ENCODE measurements at regions not wholly inside any gene's neighbourhood (a gene's known extent, or its start where the extent isn't known, plus 50 kb on each side); places are given as distances from the start of the nearest gene placed in this dataset.
"Not testable (repeated sequence)": the region's sequence is repeated elsewhere in the genome, so short reads cannot be mapped to it uniquely, and the experiment has no call there.

- H3K27me3 ChIP-seq (ENCODE audit: control insufficient read depth, insufficient read depth, low read length) = no peaks in the 10 kb centered on the region
- H3K9ac ChIP-seq (ENCODE audit: low read depth, low read length) = no peak overlapping the region
- no peaks in the 10 kb centered on the region for H3K36me3 ChIP-seq (ENCODE audit: insufficient read depth, low read length)
- peaks cover 5% of the 10 kb centered on the region for H3K4me1 ChIP-seq (ENCODE audit: control insufficient read depth, insufficient read depth, low read length)
- H3K9me3 ChIP-seq (replicated peaks; ENCODE audit: low read length) = no peaks in the 10 kb centered on the region
- no peak overlapping the region for H3K4me3 ChIP-seq (ENCODE audit: low read length)
- H3K4me2 ChIP-seq (ENCODE audit: low read length) = no peak overlapping the region
Observed at GRCh38 chr6:88454658-88455057, 288.5 kb upstream of the CNR1 start.

- no peak overlapping the region for H3K4me3 ChIP-seq (ENCODE audit: low read length)
- H3K9ac ChIP-seq (ENCODE audit: low read depth, low read length) = no peak overlapping the region
- peaks cover 8% of the 10 kb centered on the region for H3K4me1 ChIP-seq (ENCODE audit: control insufficient read depth, insufficient read depth, low read length)
- no peaks in the 10 kb centered on the region for H3K36me3 ChIP-seq (ENCODE audit: insufficient read depth, low read length)
- H3K9me3 ChIP-seq (replicated peaks; ENCODE audit: low read length) = no peaks in the 10 kb centered on the region
- H3K27me3 ChIP-seq (ENCODE audit: control insufficient read depth, insufficient read depth, low read length) = no peaks in the 10 kb centered on the region
- H3K4me2 ChIP-seq (ENCODE audit: low read length) = no peak overlapping the region
Observed at GRCh38 chr6:88449770-88450169, 283.6 kb upstream of the CNR1 start.

DNA sequence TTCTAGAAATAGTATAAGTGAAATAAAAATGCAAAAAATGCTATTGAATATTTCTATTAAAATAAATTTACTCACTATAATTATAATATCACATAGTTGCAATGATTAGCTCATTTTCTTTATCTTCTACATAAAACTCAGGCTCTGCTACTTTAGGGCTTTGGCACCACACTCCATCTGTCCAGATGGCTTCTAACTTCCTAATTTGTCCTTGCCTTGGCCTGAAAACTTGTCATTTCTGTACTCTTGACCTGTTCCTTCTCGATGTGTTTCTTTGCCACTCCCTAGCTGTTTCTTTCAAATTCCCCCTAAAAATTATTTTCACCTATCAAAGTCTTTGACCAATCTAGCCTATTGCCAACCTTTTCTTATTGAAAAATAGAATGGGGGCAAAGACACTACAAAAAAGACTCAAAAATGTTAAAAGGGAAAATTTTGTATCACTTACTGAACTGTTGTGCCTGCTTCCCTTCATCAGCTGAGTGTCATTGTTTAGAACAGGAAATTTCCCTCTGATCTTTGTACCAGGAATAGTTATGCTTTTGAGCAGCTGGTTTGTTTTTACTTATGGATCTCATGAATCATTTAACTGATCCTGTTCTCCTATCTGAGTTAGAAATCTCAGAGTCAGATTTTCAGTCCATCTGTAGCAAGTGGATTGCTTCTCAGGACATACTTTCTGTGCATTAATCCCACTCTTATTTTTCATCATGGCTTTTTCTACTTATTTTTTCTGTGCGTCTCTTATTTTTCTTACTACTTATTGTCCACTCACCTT is 279.2 kb upstream of the CNR1 start:
- no peak overlapping the region for H3K4me2 ChIP-seq (ENCODE audit: low read length)
- no peaks in the 10 kb centered on the region for H3K36me3 ChIP-seq (ENCODE audit: insufficient read depth, low read length)
- no peak overlapping the region for H3K9ac ChIP-seq (ENCODE audit: low read depth, low read length)
- H3K4me1 ChIP-seq (ENCODE audit: control insufficient read depth, insufficient read depth, low read length) = peaks cover 4% of the 10 kb centered on the region
- H3K9me3 ChIP-seq (replicated peaks; ENCODE audit: low read length) = no peaks in the 10 kb centered on the region
- no peak overlapping the region for H3K4me3 ChIP-seq (ENCODE audit: low read length)
- no peaks in the 10 kb centered on the region for H3K27me3 ChIP-seq (ENCODE audit: control insufficient read depth, insufficient read depth, low read length)

DNA sequence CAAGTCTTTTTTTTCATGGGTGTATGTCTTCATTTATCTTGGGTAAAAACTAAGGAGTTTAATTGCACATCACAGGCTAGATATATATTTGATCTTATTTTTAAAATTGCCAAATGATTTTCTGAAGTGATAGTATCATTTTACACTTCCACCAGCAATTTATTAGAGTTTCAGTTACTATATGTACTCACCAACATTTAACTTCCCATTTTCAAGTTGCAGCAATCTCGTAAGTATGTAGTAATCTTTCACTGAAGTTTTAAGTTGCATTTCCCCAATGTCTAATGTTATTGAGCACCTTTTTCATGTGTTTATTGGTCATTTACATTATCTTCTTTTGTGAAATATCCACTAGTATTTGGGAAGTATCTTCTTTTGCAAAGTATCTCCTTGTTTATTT is 277.4 kb upstream of the CNR1 start:
- Histone ChIP-seq H3K4me3 (ENCODE audit: low read length) (no peak overlapping the region), H3K9ac (ENCODE audit: low read depth, low read length) (no peak overlapping the region), H3K4me2 (ENCODE audit: low read length) (no peak overlapping the region), H3K27me3 (ENCODE audit: control insufficient read depth, insufficient read depth, low read length) (no peaks in the 10 kb centered on the region), H3K9me3 (replicated peaks; ENCODE audit: low read length) (no peaks in the 10 kb centered on the region), H3K36me3 (ENCODE audit: insufficient read depth, low read length) (no peaks in the 10 kb centered on the region), H3K4me1 (ENCODE audit: control insufficient read depth, insufficient read depth, low read length) (peaks cover 4% of the 10 kb centered on the region)

DNA sequence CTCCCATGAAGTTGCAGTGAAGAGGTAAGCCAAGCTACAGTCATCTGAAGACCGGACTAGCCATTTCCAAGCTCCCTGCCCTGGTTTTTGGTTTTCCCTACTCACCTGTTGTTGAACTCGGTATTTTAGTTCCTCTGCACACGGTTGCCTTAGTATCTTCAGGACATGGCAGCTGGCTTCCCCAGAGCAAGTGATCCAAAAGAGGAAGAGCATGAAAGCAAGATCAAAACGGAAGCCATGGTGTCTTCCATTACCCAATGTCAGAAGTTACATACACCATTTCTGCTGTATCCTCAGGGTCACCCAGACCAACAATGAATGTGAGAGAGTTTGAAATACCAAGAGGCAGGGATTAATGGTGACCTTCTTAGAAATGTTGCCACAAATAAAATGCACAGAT is 276.6 kb upstream of the CNR1 start:
- peaks cover 4% of the 10 kb centered on the region for H3K4me1 ChIP-seq (ENCODE audit: control insufficient read depth, insufficient read depth, low read length)
- H3K9me3 ChIP-seq (replicated peaks; ENCODE audit: low read length) = no peaks in the 10 kb centered on the region
- H3K27me3 ChIP-seq (ENCODE audit: control insufficient read depth, insufficient read depth, low read length) = no peaks in the 10 kb centered on the region
- H3K4me3 ChIP-seq (ENCODE audit: low read length) = no peak overlapping the region
- H3K4me2 ChIP-seq (ENCODE audit: low read length) = no peak overlapping the region
- H3K36me3 ChIP-seq (ENCODE audit: insufficient read depth, low read length) = no peaks in the 10 kb centered on the region
- no peak overlapping the region for H3K9ac ChIP-seq (ENCODE audit: low read depth, low read length)

- H3K4me3 ChIP-seq (ENCODE audit: low read length) = no peak overlapping the region
- H3K4me1 ChIP-seq (ENCODE audit: control insufficient read depth, insufficient read depth, low read length) = peaks cover 4% of the 10 kb centered on the region
- no peak overlapping the region for H3K4me2 ChIP-seq (ENCODE audit: low read length)
- no peak overlapping the region for H3K9ac ChIP-seq (ENCODE audit: low read depth, low read length)
- H3K27me3 ChIP-seq (ENCODE audit: control insufficient read depth, insufficient read depth, low read length) = no peaks in the 10 kb centered on the region
- H3K9me3 ChIP-seq (replicated peaks; ENCODE audit: low read length) = no peaks in the 10 kb centered on the region
- no peaks in the 10 kb centered on the region for H3K36me3 ChIP-seq (ENCODE audit: insufficient read depth, low read length)
Observed at GRCh38 chr6:88441346-88441745, 275.2 kb upstream of the CNR1 start.

GRCh38 chr6:88428068-88428467 is 261.9 kb upstream of the CNR1 start:
- Histone ChIP-seq H3K4me2 (ENCODE audit: low read length) (no peak overlapping the region), H3K4me3 (ENCODE audit: low read length) (no peak overlapping the region), H3K4me1 (ENCODE audit: control insufficient read depth, insufficient read depth, low read length) (no peaks in the 10 kb centered on the region), H3K27me3 (ENCODE audit: control insufficient read depth, insufficient read depth, low read length) (no peaks in the 10 kb centered on the region), H3K36me3 (ENCODE audit: insufficient read depth, low read length) (no peaks in the 10 kb centered on the region), H3K9me3 (replicated peaks; ENCODE audit: low read length) (no peaks in the 10 kb centered on the region), H3K9ac (ENCODE audit: low read depth, low read length) (no peak overlapping the region)

- Histone ChIP-seq H3K27me3 (ENCODE audit: control insufficient read depth, insufficient read depth, low read length) (no peaks in the 10 kb centered on the region), H3K9ac (ENCODE audit: low read depth, low read length) (no peak overlapping the region), H3K9me3 (replicated peaks; ENCODE audit: low read length) (no peaks in the 10 kb centered on the region), H3K4me3 (ENCODE audit: low read length) (no peak overlapping the region), H3K4me1 (ENCODE audit: control insufficient read depth, insufficient read depth, low read length) (no peaks in the 10 kb centered on the region), H3K36me3 (ENCODE audit: insufficient read depth, low read length) (no peaks in the 10 kb centered on the region), H3K4me2 (ENCODE audit: low read length) (no peak overlapping the region)
Observed at GRCh38 chr6:88426005-88426404, 259.9 kb upstream of the CNR1 start.

DNA sequence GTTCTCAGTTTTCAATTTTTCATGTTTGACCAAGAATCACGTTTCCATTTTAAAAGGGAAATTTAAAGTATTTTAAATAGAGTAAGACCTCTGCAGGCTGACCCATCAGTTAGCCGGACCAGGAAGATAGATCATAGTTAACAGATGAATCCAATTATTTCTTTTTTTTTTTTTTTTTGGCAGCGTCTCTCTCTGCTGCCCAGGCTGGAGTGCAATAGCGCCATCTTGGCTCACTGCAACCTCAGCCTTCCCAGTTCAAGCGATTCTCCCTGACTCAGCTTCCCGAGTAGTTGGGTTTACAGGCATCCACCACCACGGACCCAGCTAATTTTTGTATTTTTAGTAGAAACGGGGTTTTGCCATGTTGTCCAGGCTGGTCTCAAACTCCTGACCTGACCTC is 256.7 kb upstream of the CNR1 start:
- no peaks in the 10 kb centered on the region for H3K36me3 ChIP-seq (ENCODE audit: insufficient read depth, low read length)
- no peaks in the 10 kb centered on the region for H3K4me1 ChIP-seq (ENCODE audit: control insufficient read depth, insufficient read depth, low read length)
- no peak overlapping the region for H3K4me2 ChIP-seq (ENCODE audit: low read length)
- H3K27me3 ChIP-seq (ENCODE audit: control insufficient read depth, insufficient read depth, low read length) = no peaks in the 10 kb centered on the region
- no peak overlapping the region for H3K4me3 ChIP-seq (ENCODE audit: low read length)
- H3K9ac ChIP-seq (ENCODE audit: low read depth, low read length) = no peak overlapping the region
- H3K9me3 ChIP-seq (replicated peaks; ENCODE audit: low read length) = no peaks in the 10 kb centered on the region

GRCh38 chr6:88420967-88421488 is 254.9 kb upstream of the CNR1 start:
- not testable (repeated sequence) for H3K27me3 ChIP-seq (ENCODE audit: control insufficient read depth, insufficient read depth, low read length); H3K9me3 ChIP-seq (replicated peaks; ENCODE audit: low read length); H3K4me3 ChIP-seq (ENCODE audit: low read length); H3K4me1 ChIP-seq (ENCODE audit: control insufficient read depth, insufficient read depth, low read length); H3K36me3 ChIP-seq (ENCODE audit: insufficient read depth, low read length); H3K9ac ChIP-seq (ENCODE audit: low read depth, low read length); H3K4me2 ChIP-seq (ENCODE audit: low read length)

- H3K4me1 ChIP-seq (ENCODE audit: control insufficient read depth, insufficient read depth, low read length); H3K9me3 ChIP-seq (replicated peaks; ENCODE audit: low read length); H3K36me3 ChIP-seq (ENCODE audit: insufficient read depth, low read length); H3K27me3 ChIP-seq (ENCODE audit: control insufficient read depth, insufficient read depth, low read length); H3K4me2 ChIP-seq (ENCODE audit: low read length); H3K4me3 ChIP-seq (ENCODE audit: low read length); H3K9ac ChIP-seq (ENCODE audit: low read depth, low read length): not testable (repeated sequence)
Observed at GRCh38 chr6:88418921-88419810, 253.0 kb upstream of the CNR1 start.
